DND-41 (cell line): ENCODE measurements at regions not wholly inside any gene's neighbourhood (a gene's known extent, or its start where the extent isn't known, plus 50 kb on each side); places are given as distances from the start of the nearest gene placed in this dataset.

Source experiments
- EZH2 ChIP-seq: IDR thresholded peaks from 3 replicates; pipeline ENCODE4 v1.6.1; 2012; ENCODE audit warnings: borderline replicate concordance, low read depth, mild to moderate bottlenecking, moderate library complexity, low read length, inconsistent platforms; ENCODE audit not compliant: severe bottlenecking
- TF ChIP-seq, protein P1 (sequence below): IDR thresholded peaks from 2 replicates; pipeline ENCODE4 v1.5.1; 2012; ENCODE audit warnings: borderline replicate concordance, low read length, moderate library complexity, mild to moderate bottlenecking; ENCODE audit not compliant: poor library complexity, severe bottlenecking; ENCODE audit errors: extremely low read depth

GRCh38 chr1:177439301-177439700 is 268.5 kb downstream of the BRINP2 start:
- TF ChIP-seq, protein P1, sequence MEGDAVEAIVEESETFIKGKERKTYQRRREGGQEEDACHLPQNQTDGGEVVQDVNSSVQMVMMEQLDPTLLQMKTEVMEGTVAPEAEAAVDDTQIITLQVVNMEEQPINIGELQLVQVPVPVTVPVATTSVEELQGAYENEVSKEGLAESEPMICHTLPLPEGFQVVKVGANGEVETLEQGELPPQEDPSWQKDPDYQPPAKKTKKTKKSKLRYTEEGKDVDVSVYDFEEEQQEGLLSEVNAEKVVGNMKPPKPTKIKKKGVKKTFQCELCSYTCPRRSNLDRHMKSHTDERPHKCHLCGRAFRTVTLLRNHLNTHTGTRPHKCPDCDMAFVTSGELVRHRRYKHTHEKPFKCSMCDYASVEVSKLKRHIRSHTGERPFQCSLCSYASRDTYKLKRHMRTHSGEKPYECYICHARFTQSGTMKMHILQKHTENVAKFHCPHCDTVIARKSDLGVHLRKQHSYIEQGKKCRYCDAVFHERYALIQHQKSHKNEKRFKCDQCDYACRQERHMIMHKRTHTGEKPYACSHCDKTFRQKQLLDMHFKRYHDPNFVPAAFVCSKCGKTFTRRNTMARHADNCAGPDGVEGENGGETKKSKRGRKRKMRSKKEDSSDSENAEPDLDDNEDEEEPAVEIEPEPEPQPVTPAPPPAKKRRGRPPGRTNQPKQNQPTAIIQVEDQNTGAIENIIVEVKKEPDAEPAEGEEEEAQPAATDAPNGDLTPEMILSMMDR: no peak
- no peak for TF ChIP-seq EZH2
